Progenitor cell of endocrine pancreas (in vitro differentiated cells): ENCODE measurements at regions not wholly inside any gene's neighbourhood (a gene's known extent, or its start where the extent isn't known, plus 50 kb on each side); places are given as distances from the start of the nearest gene placed in this dataset.

Experiments used
- DNase-seq: peaks from one replicate; pipeline ENCODE4 v3.0.0; 2021; ENCODE audit warnings: low spot score; ENCODE audit not compliant: unreplicated experiment
- H3K27ac Mint-ChIP-seq: 2 replicates; pipeline ENCODE4 v1.8.0; 2021; ENCODE audit warnings: mild to moderate bottlenecking, moderate library complexity, mixed read lengths
- H3K27me3 Mint-ChIP-seq: 2 replicates; pipeline ENCODE4 v1.8.0; 2021; ENCODE audit warnings: mixed read lengths
- H3K36me3 Mint-ChIP-seq: 2 replicates; pipeline ENCODE4 v1.8.0; 2022; ENCODE audit warnings: mixed read lengths; ENCODE audit not compliant: insufficient read depth
- H3K4me1 Mint-ChIP-seq: 2 replicates; pipeline ENCODE4 v1.8.0; 2021; ENCODE audit warnings: low read depth, mixed read lengths
- H3K4me3 Mint-ChIP-seq: 2 replicates; pipeline ENCODE4 v1.8.0; 2021; ENCODE audit warnings: low read depth, mild to moderate bottlenecking, moderate library complexity, mixed read lengths
- H3K9me3 Mint-ChIP-seq: 2 replicates; pipeline ENCODE4 v1.8.0; 2021; ENCODE audit warnings: low read depth, mixed read lengths
- CTCF ChIP-seq: fragments of 200-600 bp; sonication (generic); IDR thresholded peaks from one replicate; pipeline ENCODE4 v1.5.0; 2021; ENCODE audit warnings: antibody characterized with exemption, mild to moderate bottlenecking; ENCODE audit not compliant: unreplicated experiment

GRCh38 chr5:117497601-117498000, 923.0 kb upstream of the SEMA6A start:
- Mint-ChIP-seq H3K27me3 (no peaks in the 10 kb centered on the region), H3K9me3 (peaks cover 4% of the 10 kb centered on the region), H3K36me3 (no peaks in the 10 kb centered on the region), H3K27ac (no peak overlapping the region), H3K4me1 (no peaks in the 10 kb centered on the region), H3K4me3 (no peak overlapping the region)
- DNase-seq, result no peak
- no peak for TF ChIP-seq CTCF

- no peaks in the 10 kb centered on the region for H3K4me1 Mint-ChIP-seq
- no peaks in the 10 kb centered on the region for H3K27me3 Mint-ChIP-seq
- no peaks in the 10 kb centered on the region for H3K36me3 Mint-ChIP-seq
- H3K27ac Mint-ChIP-seq, result no peak overlapping the region
- H3K4me3 Mint-ChIP-seq, result no peak overlapping the region
- H3K9me3 Mint-ChIP-seq, result peaks cover 6% of the 10 kb centered on the region
- no peak for TF ChIP-seq CTCF
- DNase-seq, result no peak
Measured at GRCh38 chr5:117496801-117497200, 922.2 kb upstream of the SEMA6A start.

- no peak for DNase-seq
- no peaks in the 10 kb centered on the region for H3K4me1 Mint-ChIP-seq
- H3K36me3 Mint-ChIP-seq, result no peaks in the 10 kb centered on the region
- TF ChIP-seq CTCF, result no peak
- H3K27me3 Mint-ChIP-seq, result no peaks in the 10 kb centered on the region
- peaks cover 6% of the 10 kb centered on the region for H3K9me3 Mint-ChIP-seq
- H3K4me3 Mint-ChIP-seq, result no peak overlapping the region
- no peak overlapping the region for H3K27ac Mint-ChIP-seq
Measured at GRCh38 chr5:117494188-117494587, 919.6 kb upstream of the SEMA6A start.

GRCh38 chr5:117488976-117489500, 914.4 kb upstream of the SEMA6A start:
- no peak for TF ChIP-seq CTCF

GRCh38 chr5:117487556-117487955, 912.9 kb upstream of the SEMA6A start:
- peaks cover 6% of the 10 kb centered on the region for H3K4me1 Mint-ChIP-seq
- peaks cover 1% of the 10 kb centered on the region for H3K9me3 Mint-ChIP-seq
- DNase-seq, result no peak
- no peaks in the 10 kb centered on the region for H3K27me3 Mint-ChIP-seq
- no peak for TF ChIP-seq CTCF
- H3K36me3 Mint-ChIP-seq, result no peaks in the 10 kb centered on the region
- no peak overlapping the region for H3K4me3 Mint-ChIP-seq
- H3K27ac Mint-ChIP-seq, result no peak overlapping the region

More at GRCh38 chr5:117488976-117489500, 914.4 kb upstream of the SEMA6A start:
- Mint-ChIP-seq H3K9me3 (peaks cover 6% of the 10 kb centered on the region), H3K27ac (no peak overlapping the region), H3K4me1 (peaks cover 6% of the 10 kb centered on the region), H3K4me3 (no peak overlapping the region), H3K27me3 (no peaks in the 10 kb centered on the region), H3K36me3 (no peaks in the 10 kb centered on the region)
- no peak for DNase-seq
